Liver (tissue), 3 donors: ENCODE measurements at regions not wholly inside any gene's neighbourhood (a gene's known extent, or its start where the extent isn't known, plus 50 kb on each side); places are given as distances from the start of the nearest gene placed in this dataset.

Experiments used
- CTCF ChIP-seq: fragments of 150-350 bp; IDR thresholded peaks from 2 replicates; pipeline ENCODE4 v1.5.1; 2017; ENCODE audit warnings: improper control_type of control experiment, low read depth, low read length; ENCODE audit not compliant: missing input control
- FOXA1 ChIP-seq: IDR thresholded peaks from 2 replicates; pipeline ENCODE4 v1.6.1; 2016; ENCODE audit warnings: antibody characterized with exemption
- GABPA ChIP-seq, 2 donors: IDR thresholded peaks in 1 of 2; conservative IDR thresholded peaks in 1 of 2; 2 replicates each; pipeline ENCODE4 v1.6.1; 2016; ENCODE audit warnings: antibody characterized with exemption in 2 of 2, mild to moderate bottlenecking in 1 of 2, moderate library complexity in 1 of 2
- JUND ChIP-seq, 2 donors: IDR thresholded peaks; 2 replicates each; pipeline ENCODE4 v1.6.1; 2016; ENCODE audit warnings: antibody characterized with exemption in 2 of 2
- RAD21 ChIP-seq, 2 donors: IDR thresholded peaks; 2 replicates each; pipeline ENCODE4 v1.6.1; 2016; ENCODE audit warnings: antibody characterized with exemption in 2 of 2, mild to moderate bottlenecking in 2 of 2
- TAF1 ChIP-seq: conservative IDR thresholded peaks from 2 replicates; pipeline ENCODE4 v1.6.1; 2016; ENCODE audit warnings: antibody characterized with exemption, mild to moderate bottlenecking
- TF ChIP-seq, protein P1 (sequence below): IDR thresholded peaks from 2 replicates; pipeline ENCODE4 v1.6.1; 2016; ENCODE audit warnings: antibody characterized with exemption
- donor health status: healthy.
- donor health status: healthy.

GRCh38 chr2:234219046-234219310, 168.5 kb downstream of the SPP2 start:
- TF ChIP-seq CTCF (no peak), RAD21 (IDR thresholded peaks at IDR 0.05) (no peak), GABPA (IDR thresholded peaks at IDR 0.05 in 1 of 2, conservative IDR thresholded peaks at IDR 0.05 in 1 of 2) (no peak), TAF1 (no peak), JUND (IDR thresholded peaks at IDR 0.05) (no peak), FOXA1 (no peak)
- TF ChIP-seq, protein P1, sequence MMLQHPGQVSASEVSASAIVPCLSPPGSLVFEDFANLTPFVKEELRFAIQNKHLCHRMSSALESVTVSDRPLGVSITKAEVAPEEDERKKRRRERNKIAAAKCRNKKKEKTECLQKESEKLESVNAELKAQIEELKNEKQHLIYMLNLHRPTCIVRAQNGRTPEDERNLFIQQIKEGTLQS = no peak
